SKM-1 (cell line): ENCODE measurements at regions not wholly inside any gene's neighbourhood (a gene's known extent, or its start where the extent isn't known, plus 50 kb on each side); places are given as distances from the start of the nearest gene placed in this dataset.
"Not testable (repeated sequence)": the region's sequence is repeated elsewhere in the genome, so short reads cannot be mapped to it uniquely, and the experiment has no call there.

Experiments
- DNase-seq: peaks from one replicate; lab custom pipeline; 2025; ENCODE audit not compliant: unreplicated experiment; lab: John Stamatoyannopoulos, UW

DNA sequence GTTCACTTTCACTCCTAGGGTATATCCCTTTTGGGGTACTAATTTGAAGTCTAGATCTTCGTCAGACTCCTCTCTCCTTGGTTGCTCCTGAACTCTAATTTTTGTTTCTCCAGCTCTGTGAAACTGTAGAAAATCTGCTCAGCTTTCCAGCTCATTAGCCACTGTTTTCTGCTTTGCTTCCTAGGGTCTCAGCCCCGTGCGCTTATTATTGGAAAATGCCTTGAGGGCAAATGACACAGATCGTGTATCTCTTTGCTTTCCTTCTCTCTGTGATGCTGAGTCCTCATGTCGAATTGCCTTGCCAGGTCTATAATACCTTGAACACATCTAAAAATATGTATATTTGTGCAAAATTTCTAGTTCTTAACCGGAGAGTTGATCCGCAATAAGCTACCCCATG lies 731.1 kb downstream of the EDEM1 start:
- no peak for DNase-seq

DNA sequence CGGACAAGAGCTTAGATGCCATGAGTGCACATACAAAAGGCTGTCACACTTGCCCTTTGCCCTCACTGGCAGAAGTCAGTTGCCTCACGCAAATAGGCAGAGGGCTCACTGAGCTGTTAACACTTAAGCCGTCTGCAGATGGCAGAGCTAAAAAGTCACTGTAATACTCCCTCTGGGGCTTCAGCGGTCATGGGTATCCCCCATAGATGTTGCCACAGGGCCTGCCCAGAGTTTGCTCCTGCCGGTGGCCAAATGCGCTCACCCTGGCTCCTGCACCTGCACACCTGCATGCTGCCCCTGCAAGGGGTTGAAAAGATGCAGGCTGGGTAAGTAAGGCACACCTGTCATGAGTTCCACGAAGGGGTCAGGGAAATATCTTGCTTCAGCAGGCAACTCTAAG lies 741.5 kb downstream of the EDEM1 start:
- DNase-seq, result no peak

DNA sequence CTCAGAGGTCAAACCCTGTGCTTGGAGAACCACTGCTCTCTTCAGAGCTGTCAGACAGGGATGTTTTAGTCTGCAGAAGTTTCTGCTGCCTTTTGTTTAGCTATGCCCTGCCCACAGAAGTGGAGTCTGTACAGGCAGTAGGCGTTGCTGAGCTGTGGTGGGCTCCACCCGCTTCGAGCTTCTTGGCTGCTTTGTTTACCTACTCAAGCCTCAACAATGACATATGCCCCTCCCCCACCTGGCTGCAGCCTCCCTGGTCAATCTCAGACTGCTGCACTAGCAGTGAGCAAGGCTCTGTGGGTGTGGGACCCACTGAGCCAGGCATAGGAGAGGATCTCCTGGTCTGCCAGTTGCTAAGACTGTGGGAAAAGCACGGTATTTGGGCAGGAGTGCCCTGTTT lies 756.6 kb downstream of the EDEM1 start:
- not testable (repeated sequence) for DNase-seq

- no peak for DNase-seq
Measured at GRCh38 chr3:5948084-5948483, 760.6 kb downstream of the EDEM1 start.

DNA sequence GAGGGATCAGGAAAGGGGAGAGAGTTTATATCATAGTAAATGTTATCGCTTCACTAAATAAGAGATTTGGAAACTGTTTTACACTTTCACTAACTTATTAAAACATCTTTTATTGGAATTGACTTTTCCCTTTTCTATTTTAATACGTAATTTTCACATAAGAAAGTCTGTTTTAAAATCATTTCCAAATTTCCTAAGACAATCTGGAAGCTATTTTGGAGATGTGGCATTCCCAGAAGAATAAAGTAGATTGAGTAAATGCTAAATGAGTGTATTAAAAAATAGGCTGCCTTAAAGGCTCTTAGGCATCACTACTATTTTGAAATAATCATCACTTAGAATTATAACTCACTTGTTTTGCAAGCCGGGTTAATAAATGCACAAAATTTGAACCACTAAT lies 763.5 kb downstream of the EDEM1 start:
- no peak for DNase-seq

DNA sequence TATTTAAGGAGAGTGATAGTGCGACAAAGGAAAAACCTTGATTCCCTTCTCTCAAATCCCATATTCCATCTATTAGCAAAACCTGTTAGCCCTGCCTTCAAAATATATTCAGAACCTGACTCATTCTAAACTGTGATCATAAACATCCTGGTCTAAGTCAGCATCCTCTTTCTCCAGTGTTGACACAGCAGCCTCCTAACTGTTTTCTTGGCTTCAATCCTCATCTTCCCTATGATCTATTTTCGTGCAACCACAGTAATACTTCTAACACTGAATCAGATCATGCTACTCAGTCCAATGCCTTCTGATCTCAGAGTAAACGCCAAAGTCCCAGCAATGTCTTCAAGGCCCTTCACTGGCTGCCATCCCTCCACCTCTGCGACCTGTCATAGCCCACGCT lies 785.1 kb downstream of the EDEM1 start:
- DNase-seq, result no peak

DNA sequence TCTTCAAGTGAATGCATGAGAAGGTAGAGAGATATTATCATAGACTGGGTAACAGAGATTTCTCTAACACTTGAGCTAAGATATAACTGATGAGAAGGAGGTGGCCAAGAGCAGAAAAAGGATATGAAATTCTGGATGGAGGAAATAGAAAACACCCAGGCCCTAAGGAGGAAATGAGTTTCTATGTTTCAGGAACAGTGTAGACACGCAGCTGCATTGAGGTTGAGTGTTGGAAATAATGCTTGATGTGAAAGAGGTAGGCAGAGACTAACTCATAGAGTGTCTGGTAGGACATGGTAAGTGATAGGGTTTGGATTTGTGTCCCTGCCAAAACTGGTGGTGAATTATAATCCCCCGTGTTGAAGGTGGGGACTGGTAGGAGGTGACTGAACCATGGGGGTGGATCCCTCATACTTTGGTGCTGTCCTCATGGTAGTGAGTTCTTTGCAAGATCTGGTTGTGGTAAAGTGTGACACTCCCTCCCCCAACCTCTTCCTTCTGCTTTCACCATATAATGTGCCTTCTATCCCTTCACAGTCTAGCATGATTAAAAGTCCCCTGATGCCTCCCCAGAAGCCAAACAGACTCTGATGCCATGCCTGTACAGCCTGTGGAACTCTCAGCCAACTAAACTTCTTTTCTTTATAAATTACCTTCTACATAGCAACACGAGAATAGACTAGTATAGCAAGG lies 787.3 kb downstream of the EDEM1 start:
- no peak for DNase-seq

DNA sequence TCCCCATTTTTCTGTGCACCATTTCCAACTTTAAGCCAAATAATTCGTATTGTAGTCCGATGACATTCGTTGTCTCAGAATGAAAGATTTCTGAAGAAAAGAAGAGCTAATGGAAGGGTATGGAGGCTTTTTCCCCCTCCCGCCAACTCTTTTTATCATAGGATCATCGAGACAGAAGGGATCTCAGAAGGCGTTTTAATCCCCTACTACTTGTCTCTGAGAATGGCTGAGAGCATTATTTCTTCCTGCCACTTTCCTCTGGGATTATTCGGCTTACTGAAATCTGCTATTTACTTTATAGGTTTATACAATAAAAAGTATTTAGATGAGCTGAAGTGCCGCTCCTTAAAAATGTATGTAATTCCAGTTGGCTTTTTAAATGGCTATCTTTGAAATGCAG lies 789.8 kb downstream of the EDEM1 start:
- DNase-seq, result no peak

- DNase-seq, result no peak
Measured at GRCh38 chr3:5980475-5980874, 793.0 kb downstream of the EDEM1 start.

DNA sequence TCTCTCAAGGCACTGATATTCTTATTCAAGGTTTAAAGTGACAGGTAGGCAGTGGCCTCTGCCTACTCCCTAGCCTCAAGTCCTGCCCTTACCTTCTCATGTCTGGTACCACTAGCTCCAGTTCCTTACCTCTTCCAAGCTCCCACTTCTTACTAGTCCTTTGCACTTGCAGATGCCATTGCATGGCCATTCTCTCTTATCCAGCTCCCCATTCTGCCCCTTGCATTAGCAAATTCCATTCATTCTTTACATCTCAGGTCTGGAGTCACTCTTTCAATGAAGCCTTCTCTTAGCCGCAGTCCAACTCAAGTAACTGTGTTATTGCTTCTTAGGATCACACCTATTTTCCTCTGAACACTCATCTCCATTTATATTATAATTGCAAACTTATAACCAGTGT lies 807.1 kb downstream of the EDEM1 start:
- no peak for DNase-seq

- DNase-seq, result no peak
Measured at GRCh38 chr3:6018456-6018855, 830.9 kb downstream of the EDEM1 start.

GRCh38 chr3:6022621-6023020 lies 835.1 kb downstream of the EDEM1 start:
- DNase-seq, result no peak

- no peak for DNase-seq
Measured at GRCh38 chr3:6025032-6025431, 835.9 kb upstream of the GRM7 start.

DNA sequence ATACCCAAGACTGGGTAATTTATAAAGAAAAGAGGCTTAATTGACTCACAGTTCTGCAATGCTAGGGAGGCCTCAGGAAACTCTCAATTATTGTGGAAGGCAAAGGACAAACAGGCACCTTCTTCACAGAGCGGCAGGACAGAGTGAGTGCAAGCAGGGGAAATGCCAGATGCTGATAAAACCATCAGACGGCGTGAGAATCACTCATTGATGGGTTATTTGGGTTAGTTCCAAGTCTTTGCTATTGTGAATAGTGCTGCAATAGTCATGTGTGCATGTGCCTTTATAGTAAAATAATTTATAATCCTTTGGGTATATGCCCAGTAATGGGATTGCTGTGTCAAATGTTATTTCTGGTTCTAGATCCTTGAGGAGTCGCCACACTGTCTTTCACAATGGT lies 830.3 kb upstream of the GRM7 start:
- not testable (repeated sequence) for DNase-seq

DNA sequence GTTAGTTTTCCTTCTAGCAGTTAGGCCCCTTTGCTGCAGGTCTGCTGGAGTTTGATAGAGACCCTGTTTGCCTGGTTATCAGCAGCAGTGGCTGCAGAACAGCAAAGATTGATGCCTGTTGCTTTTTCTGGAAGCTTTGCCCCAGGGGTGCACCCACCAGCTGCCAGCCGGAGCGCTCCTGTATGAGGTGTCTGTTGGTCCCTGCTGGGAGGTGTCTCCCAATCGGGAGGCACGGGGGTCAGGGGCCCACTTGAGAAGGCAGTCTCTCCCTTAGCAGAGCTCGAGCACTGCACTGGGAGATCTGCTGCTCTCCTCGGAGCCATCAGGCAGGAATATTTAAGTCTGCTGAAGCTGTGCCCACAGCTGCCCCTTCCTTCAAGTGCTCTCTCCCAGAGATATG lies 825.3 kb upstream of the GRM7 start:
- DNase-seq, result no peak

- no peak for DNase-seq
Measured at GRCh38 chr3:6039971-6040370, 820.9 kb upstream of the GRM7 start.

DNA sequence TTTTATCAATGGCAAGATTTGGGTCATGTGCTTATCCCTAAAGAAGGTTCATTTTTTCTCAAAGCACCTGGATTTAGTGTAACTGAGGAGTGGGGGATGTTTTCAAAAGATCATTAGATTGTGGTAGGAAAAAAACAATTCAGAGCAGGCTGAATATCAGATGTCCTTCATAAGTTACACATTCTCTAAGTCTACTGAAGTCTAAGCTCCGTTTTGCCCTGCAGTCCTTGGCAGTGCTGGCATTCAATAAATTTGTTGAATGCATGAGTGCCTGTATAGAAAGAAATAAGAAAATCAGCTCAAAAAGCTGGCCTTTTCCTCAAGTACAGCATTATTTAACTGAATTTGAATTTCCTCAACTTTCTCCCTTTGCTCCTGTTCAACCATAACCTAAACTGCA lies 819.0 kb upstream of the GRM7 start:
- DNase-seq, result no peak

GRCh38 chr3:6047016-6047415 lies 813.9 kb upstream of the GRM7 start:
- no peak for DNase-seq

DNA sequence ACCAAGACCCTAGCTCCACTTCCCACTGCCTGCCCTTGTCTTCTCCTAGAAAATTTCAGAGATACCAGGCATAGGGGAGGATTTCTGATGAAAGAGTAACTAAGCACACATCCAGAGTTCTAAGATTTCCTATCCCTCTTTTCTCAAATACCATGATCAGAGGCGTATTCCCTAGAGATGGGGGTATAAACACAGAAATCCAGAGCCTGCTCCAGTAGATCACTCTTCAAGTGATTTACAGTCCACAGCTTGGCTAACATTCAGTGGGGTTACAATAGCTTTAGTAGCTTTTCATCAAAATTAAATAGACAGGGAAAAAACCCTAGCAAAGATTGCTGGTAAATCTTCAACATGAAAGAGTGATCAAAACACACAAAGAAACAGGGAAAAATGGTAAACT lies 800.7 kb upstream of the GRM7 start:
- DNase-seq, result no peak

DNA sequence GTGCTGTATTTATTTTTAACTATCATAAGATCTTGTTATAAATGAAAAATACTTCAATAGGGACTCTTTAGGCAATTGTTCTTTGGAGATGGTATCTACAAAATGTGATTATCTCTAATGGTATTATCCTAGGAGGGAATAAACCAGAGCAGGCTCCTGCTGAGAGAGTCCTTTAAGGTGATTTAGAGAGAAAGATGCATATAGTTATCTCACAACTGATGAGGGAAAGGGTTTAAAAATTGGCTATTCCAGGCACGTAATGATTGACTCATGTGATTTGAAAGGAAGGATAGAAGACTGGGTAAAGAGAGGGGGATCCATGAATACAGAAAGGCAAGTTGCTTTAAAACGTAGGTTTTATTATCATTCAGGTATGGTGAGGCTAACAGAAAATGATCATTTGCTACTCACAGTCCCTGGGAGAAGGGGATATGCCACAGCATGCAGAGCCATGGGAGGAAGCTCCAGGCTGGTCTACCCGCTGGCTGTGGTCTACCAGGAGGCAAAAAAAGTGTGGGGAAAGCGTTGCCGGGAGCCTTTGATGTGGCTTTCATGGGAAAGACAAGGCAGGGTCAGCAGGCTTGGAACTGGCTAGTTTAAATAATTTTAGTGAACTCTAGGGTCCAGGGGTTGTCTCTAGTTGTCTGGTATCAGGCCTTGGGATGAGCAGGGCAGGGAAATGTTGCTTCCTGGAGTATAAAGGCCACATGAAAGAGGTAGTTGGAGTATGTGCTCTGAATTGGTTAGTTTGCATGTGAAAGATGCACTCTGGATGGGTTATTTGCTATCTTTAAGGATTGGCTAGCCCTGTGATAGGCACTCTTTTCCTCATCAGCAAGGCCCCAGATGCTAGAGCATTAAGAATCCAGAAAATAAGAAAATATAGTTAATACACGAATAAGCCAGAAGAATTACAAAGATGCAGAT lies 798.4 kb upstream of the GRM7 start:
- DNase-seq, result no peak

- DNase-seq, result no peak
Measured at GRCh38 chr3:6066397-6066796, 794.5 kb upstream of the GRM7 start.

- DNase-seq, result not testable (repeated sequence)
Measured at GRCh38 chr3:6066868-6067578, 793.9 kb upstream of the GRM7 start.
